AG10803 (cell line): ENCODE measurements at regions not wholly inside any gene's neighbourhood (a gene's known extent, or its start where the extent isn't known, plus 50 kb on each side); places are given as distances from the start of the nearest gene placed in this dataset.

ENCODE experiments used
- DNase-seq: peaks from one replicate; pipeline ENCODE4 v3.0.0; 2010; ENCODE audit warnings: low read depth
- H3K4me3 ChIP-seq: 2 replicates; pipeline ENCODE4 v1.5.1; 2011; ENCODE audit warnings: mild to moderate bottlenecking, low read length, control low read depth
- TF ChIP-seq, protein P1 (sequence below): conservative IDR thresholded peaks from 2 replicates; pipeline ENCODE4 v1.5.1; 2011; ENCODE audit warnings: mild to moderate bottlenecking, low read length, control low read depth, inconsistent platforms

DNA sequence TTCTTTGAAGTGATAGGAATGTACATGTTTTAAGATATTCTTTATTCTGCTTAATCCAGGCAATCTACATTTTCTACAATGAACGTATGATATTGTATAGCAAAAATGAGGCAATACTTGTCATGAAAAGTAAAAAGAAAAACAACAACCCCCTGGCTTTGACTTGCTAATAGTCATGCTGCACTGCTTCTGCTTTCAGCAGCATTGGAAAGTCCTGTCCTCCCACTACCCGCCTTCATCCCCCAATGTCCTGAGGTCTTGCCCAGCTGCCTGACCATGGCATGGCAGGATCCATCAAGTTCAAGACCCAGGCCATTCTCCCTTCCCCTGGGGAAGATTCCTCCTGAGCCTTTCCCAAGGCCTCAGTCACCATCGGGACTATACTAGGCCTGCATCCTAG, 156.5 kb downstream of the SH3BGRL2 start:
- TF ChIP-seq, protein P1, sequence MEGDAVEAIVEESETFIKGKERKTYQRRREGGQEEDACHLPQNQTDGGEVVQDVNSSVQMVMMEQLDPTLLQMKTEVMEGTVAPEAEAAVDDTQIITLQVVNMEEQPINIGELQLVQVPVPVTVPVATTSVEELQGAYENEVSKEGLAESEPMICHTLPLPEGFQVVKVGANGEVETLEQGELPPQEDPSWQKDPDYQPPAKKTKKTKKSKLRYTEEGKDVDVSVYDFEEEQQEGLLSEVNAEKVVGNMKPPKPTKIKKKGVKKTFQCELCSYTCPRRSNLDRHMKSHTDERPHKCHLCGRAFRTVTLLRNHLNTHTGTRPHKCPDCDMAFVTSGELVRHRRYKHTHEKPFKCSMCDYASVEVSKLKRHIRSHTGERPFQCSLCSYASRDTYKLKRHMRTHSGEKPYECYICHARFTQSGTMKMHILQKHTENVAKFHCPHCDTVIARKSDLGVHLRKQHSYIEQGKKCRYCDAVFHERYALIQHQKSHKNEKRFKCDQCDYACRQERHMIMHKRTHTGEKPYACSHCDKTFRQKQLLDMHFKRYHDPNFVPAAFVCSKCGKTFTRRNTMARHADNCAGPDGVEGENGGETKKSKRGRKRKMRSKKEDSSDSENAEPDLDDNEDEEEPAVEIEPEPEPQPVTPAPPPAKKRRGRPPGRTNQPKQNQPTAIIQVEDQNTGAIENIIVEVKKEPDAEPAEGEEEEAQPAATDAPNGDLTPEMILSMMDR: no peak
- H3K4me3 ChIP-seq: no peak overlapping the region
- no peak for DNase-seq

DNA sequence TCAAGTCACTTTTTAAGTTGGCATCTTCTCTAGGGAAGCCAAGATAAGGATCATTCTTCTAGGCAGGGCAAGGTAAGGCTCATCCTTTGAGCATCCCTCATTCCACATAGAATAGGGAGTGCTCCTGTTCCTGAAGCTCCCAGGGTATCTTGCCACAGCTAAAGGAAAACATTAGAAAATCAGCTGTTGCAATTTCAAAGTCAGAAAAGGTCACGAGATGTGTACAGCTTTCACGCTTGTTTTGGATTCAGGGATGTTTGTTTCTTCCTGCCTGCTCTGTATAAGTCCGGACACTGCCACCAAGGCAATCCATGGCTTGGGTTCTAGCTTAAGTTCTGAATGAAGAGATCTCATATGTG, 153.2 kb downstream of the SH3BGRL2 start:
- TF ChIP-seq, protein P1: no peak
- no peak for DNase-seq
- no peak overlapping the region for H3K4me3 ChIP-seq

DNA sequence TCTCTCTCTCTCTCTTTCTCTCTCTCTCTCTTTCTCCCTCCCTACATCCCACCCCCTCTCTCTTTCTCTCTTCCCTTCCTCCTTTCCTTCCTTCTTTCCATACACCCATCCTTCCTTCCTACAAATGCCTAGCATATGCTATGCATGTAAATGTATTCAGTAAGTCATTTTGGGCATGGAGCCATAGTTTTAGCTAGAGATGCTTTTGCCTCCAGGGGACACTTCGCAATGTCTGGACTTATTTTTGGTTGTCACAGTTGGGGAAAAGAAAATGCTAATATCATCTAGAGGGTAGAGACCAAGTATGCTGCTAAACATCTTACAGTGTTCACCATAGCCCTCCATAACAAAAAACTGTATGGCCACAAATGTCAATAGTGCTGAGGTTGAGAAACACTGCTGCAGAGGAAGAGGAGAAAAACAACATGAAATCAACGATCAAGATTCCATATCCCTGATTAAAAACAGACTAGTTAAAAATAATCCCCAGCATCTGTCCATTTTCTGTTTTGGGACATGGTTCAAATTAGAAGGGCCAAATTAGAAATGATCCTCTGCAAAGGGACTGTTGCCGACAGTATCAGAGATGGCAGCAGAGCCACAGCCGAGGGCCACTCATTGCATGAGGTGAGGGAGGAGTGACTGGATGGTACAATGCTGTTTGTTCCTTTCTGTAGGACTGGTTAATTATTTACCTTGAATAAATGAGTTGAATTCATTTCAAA, 152.7 kb downstream of the SH3BGRL2 start:
- no peak for DNase-seq
- no peak overlapping the region for H3K4me3 ChIP-seq

DNA sequence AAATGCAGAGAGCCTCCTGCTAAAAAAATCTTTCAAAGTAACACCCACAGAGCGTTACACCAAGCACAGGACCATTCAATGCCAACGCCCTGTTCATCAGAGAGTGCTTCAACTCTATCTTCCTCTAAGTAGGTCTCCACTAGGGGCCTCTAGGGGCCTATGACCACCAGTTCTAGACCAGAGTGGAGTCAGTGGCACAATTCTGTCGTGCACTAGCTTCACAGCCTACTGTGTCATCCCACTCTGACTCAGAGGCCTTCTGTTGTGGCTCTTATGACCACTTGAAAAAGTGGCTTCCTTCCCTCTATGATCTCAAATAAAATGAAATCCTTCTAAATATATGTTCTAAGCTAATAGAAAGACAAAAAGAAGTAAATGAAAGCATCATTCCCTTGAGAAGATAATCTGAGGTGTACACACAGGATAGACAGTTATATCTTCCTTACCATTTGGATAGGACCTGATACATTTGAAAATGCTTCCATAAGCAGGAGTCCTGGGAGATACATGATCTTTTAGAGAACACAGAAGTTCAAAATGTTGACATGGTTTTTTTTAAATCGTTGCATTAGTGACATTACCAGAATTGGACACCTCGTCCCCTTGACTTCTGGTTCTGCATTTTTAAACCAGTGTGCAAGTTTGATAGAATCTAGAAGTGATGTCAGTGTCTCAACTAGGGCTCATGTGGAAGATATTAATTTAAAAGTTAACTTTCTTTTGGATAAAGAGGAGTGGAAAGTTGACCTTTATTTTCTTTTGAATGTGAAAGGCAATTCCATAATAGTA, 151.9 kb downstream of the SH3BGRL2 start:
- DNase-seq: no peak
- H3K4me3 ChIP-seq: no peak overlapping the region
- TF ChIP-seq, protein P1: no peak

More for the DNA sequence above, 152.7 kb downstream of the SH3BGRL2 start:
- TF ChIP-seq, protein P1: no peak

DNA sequence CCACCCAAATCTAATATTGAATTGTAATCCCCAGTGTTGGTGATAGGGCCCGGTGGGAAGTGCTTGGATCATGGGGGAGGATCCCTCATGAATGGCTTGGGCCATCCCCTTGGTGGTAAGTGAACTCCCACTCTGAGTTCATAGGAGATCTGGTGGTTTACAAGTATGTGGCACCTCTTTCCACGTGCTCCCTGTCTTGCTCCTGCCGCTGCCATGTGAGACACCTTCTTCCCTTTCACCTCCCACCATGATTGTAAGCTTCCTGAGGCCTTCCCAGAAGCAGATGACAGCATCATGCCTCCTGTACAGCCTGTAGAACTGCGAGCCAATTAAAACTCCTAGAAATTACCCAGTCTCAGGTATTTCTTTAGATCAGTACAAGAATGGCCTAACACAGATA, 150.8 kb downstream of the SH3BGRL2 start:
- no peak overlapping the region for H3K4me3 ChIP-seq
- no peak for DNase-seq
- TF ChIP-seq, protein P1: no peak

DNA sequence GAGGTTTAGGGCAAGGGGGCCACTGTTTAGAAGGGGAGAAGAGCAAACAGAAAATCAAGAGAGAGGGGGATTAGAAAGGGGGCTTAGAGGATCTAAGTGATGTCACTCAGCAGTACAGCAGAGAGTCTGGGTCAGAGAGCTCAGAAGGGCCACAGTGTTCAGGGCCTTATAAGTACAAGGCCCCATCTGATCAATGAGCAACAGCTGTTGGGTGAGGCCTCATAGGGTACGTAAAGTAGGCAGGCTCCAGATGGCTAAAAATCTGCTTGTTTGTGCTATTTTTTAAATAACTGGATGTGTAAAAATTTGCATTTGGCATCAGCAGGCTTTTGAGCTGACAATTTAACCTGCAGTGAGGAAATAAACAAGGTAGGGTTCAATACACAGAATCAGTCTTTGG, 149.8 kb downstream of the SH3BGRL2 start:
- no peak overlapping the region for H3K4me3 ChIP-seq
- TF ChIP-seq, protein P1: no peak
- DNase-seq: no peak

DNA sequence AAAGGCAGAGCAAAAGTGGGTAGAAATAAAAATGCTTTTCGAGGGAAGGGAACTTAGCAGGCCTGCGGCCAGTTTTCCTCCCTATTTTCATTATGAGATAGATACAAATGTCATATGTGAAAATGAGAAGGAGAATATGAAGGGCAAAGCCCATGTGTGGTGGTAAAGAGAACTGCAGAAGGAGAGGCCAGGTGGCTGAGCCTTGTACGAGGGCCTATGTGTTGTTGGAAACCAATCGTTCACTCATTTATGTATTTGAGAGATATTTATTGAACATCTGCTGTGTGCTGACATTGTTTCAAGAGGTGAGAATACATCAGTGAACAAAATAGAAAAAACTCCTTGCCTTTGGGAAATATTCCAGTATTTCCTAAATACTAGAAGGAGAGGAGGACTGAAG, 147.7 kb downstream of the SH3BGRL2 start:
- TF ChIP-seq, protein P1: no peak
- DNase-seq: no peak
- no peak overlapping the region for H3K4me3 ChIP-seq
